ENCODE measurements at regions not wholly inside any gene's neighbourhood (a gene's known extent, or its start where the extent isn't known, plus 50 kb on each side); places are given as distances from the start of the nearest gene placed in this dataset.
"Not testable (repeated sequence)": the region's sequence is repeated elsewhere in the genome, so short reads cannot be mapped to it uniquely, and the experiment has no call there.

- DNase-seq = no peak
Observed at GRCh38 chr14:87628129-87628528, 364.9 kb downstream of the GALC start.

- DNase-seq = no peak
Observed at GRCh38 chr14:87626266-87626665, 366.7 kb downstream of the GALC start.

- no peak for DNase-seq
Observed at GRCh38 chr14:87623616-87624015, 369.4 kb downstream of the GALC start.

GRCh38 chr14:87617079-87617478, 375.9 kb downstream of the GALC start:
- DNase-seq = no peak

GRCh38 chr14:87615822-87616679, 376.9 kb downstream of the GALC start:
- DNase-seq = no peak

GRCh38 chr14:87615047-87615446, 377.9 kb downstream of the GALC start:
- no peak for DNase-seq

GRCh38 chr14:87613881-87614280, 379.1 kb downstream of the GALC start:
- DNase-seq = no peak

- DNase-seq = not testable (repeated sequence)
Observed at GRCh38 chr14:87607056-87607455, 385.9 kb downstream of the GALC start.

- no peak for DNase-seq
Observed at GRCh38 chr14:87601036-87601435, 391.9 kb downstream of the GALC start.

- DNase-seq = no peak
Observed at GRCh38 chr14:87600240-87600639, 392.7 kb downstream of the GALC start.

GRCh38 chr14:87581298-87581697, 411.7 kb downstream of the GALC start:
- DNase-seq = no peak

- no peak for DNase-seq
Observed at GRCh38 chr14:87579036-87579435, 413.9 kb downstream of the GALC start.

GRCh38 chr14:87575378-87575777, 417.6 kb downstream of the GALC start:
- no peak for DNase-seq

GRCh38 chr14:87573591-87573990, 419.4 kb downstream of the GALC start:
- DNase-seq = no peak

GRCh38 chr14:87567618-87568295, 425.2 kb downstream of the GALC start:
- no peak for DNase-seq

- no peak for DNase-seq
Observed at GRCh38 chr14:87566991-87567390, 426.0 kb downstream of the GALC start.

GRCh38 chr14:87547536-87547935, 445.4 kb downstream of the GALC start:
- no peak for DNase-seq

- no peak for DNase-seq
Observed at GRCh38 chr14:87542288-87542687, 450.7 kb downstream of the GALC start.

GRCh38 chr14:87540339-87540738, 452.6 kb downstream of the GALC start:
- DNase-seq = no peak

GRCh38 chr14:87529081-87529480, 463.9 kb downstream of the GALC start:
- no peak for DNase-seq

GRCh38 chr14:87526731-87527130, 466.3 kb downstream of the GALC start:
- no peak for DNase-seq

GRCh38 chr14:87524011-87524410, 469.0 kb downstream of the GALC start:
- DNase-seq = no peak

GRCh38 chr14:87522575-87522974, 470.4 kb downstream of the GALC start:
- no peak for DNase-seq

- DNase-seq = no peak
Observed at GRCh38 chr14:87508333-87508732, 484.6 kb downstream of the GALC start.
